ENCODE measurements at regions not wholly inside any gene's neighbourhood (a gene's known extent, or its start where the extent isn't known, plus 50 kb on each side); places are given as distances from the start of the nearest gene placed in this dataset.

- DNase-seq (ENCODE audit: low spot score), result no peak
Measured at GRCh38 chr4:147311956-147312355, 168.9 kb upstream of the EDNRA start.

GRCh38 chr4:147312376-147313046, 168.4 kb upstream of the EDNRA start:
- CTCF ChIA-PET, result no interaction called here
- no peak overlapping the region for H3K27ac ChIP-seq
- no peak for TF ChIP-seq CTCF (conservative IDR thresholded peaks at IDR 0.05; ENCODE audit: low read depth)
- POLR2A ChIA-PET (ENCODE audit: low non-redundant PET), result no interaction called here
- DNase-seq (ENCODE audit: low spot score), result no peak

More at GRCh38 chr4:147311956-147312355, 168.9 kb upstream of the EDNRA start:
- no peak for TF ChIP-seq CTCF (conservative IDR thresholded peaks at IDR 0.05; ENCODE audit: low read depth)
- ChIA-PET POLR2A (ENCODE audit: low non-redundant PET) (no interaction called here), CTCF (no interaction called here)
- no peak overlapping the region for H3K27ac ChIP-seq

GRCh38 chr4:147313108-147313507, 167.8 kb upstream of the EDNRA start:
- TF ChIP-seq CTCF (conservative IDR thresholded peaks at IDR 0.05; ENCODE audit: low read depth), result no peak
- ChIA-PET CTCF (no interaction called here), POLR2A (ENCODE audit: low non-redundant PET) (no interaction called here)
- no peak overlapping the region for H3K27ac ChIP-seq
- no peak for DNase-seq (ENCODE audit: low spot score)

GRCh38 chr4:147318586-147318985, 162.3 kb upstream of the EDNRA start:
- ChIA-PET CTCF (interaction anchor here (0.6 kb wide), 2 partner anchors 10 to 160 kb away, joined by 3 read pairs; no protein-coding TSS in a partner anchor), POLR2A (ENCODE audit: low non-redundant PET) (no interaction called here)
- H3K27ac ChIP-seq, result no peak overlapping the region
- no peak for DNase-seq (ENCODE audit: low spot score)
- no peak for TF ChIP-seq CTCF (conservative IDR thresholded peaks at IDR 0.05; ENCODE audit: low read depth)

GRCh38 chr4:147325571-147325981, 155.3 kb upstream of the EDNRA start:
- no peak overlapping the region for H3K27ac ChIP-seq
- POLR2A ChIA-PET (ENCODE audit: low non-redundant PET), result no interaction called here
- CTCF ChIA-PET, result no interaction called here
- TF ChIP-seq CTCF (conservative IDR thresholded peaks at IDR 0.05; ENCODE audit: low read depth), result no peak
- no peak for DNase-seq (ENCODE audit: low spot score)

- CTCF ChIA-PET, result no interaction called here
- H3K27ac ChIP-seq, result no peak overlapping the region
- POLR2A ChIA-PET (ENCODE audit: low non-redundant PET), result no interaction called here
- no peak for DNase-seq (ENCODE audit: low spot score)
- no peak for TF ChIP-seq CTCF (conservative IDR thresholded peaks at IDR 0.05; ENCODE audit: low read depth)
Measured at GRCh38 chr4:147326591-147326990, 154.3 kb upstream of the EDNRA start.

Measured in RWPE1 (cell line).